WTC11 (cell line): ENCODE measurements at regions not wholly inside any gene's neighbourhood (a gene's known extent, or its start where the extent isn't known, plus 50 kb on each side); places are given as distances from the start of the nearest gene placed in this dataset.

Experiments
- ATAC-seq: fragments of 200-7000 bp; cut with Tn5 transposase; 2 replicates; pipeline ENCODE4 v1.10.0; 2021; ENCODE audit warnings: mild to moderate bottlenecking, moderate library complexity
- CTCF ChIA-PET: fragments of 300-600 bp; sonication (Branson Sonifier 250); formaldehyde crosslinking; loops from one replicate; lab custom pipeline; 2021; ENCODE audit warnings: antibody characterized with exemption; lab: Charles Lee
- POLR2A ChIA-PET: fragments of 350-600 bp; sonication (Branson Sonifier 250); formaldehyde crosslinking; loops from one replicate; lab custom pipeline; 2021; ENCODE audit warnings: antibody characterized with exemption; lab: Charles Lee
- DNase-seq: peaks from one replicate; pipeline ENCODE4 v3.0.0; 2021; ENCODE audit warnings: low spot score
- H3K27ac Mint-ChIP-seq: 2 replicates; pipeline ENCODE4 v1.8.0; 2021; ENCODE audit warnings: mixed read lengths
- H3K27me3 Mint-ChIP-seq: 2 replicates; pipeline ENCODE4 v1.8.0; 2021; ENCODE audit warnings: low read depth, mild to moderate bottlenecking, moderate library complexity, mixed read lengths
- H3K36me3 Mint-ChIP-seq: 2 replicates; pipeline ENCODE4 v1.8.0; 2021; ENCODE audit warnings: mixed read lengths
- H3K4me1 Mint-ChIP-seq: 2 replicates; pipeline ENCODE4 v1.8.0; 2022; ENCODE audit warnings: mixed read lengths
- H3K4me3 Mint-ChIP-seq: 2 replicates; pipeline ENCODE4 v1.8.0; 2021; ENCODE audit warnings: mild to moderate bottlenecking, moderate library complexity, mixed read lengths
- H3K9me3 Mint-ChIP-seq: 2 replicates; pipeline ENCODE4 v1.8.0; 2021; ENCODE audit warnings: mixed read lengths
- AR ChIP-seq: fragments of 250-450 bp; sonication (Bioruptor Pico); IDR thresholded peaks from 2 replicates; pipeline ENCODE4 v1.9.0; 2021; ENCODE audit warnings: mild to moderate bottlenecking
- ATF6 ChIP-seq: sonication (generic); formaldehyde crosslinking; IDR thresholded peaks from 2 replicates; pipeline ENCODE4 v1.8.1; 2023; ENCODE audit warnings: mild to moderate bottlenecking, missing genetic modification reagents
- FOXJ3 ChIP-seq: sonication (generic); formaldehyde crosslinking; IDR thresholded peaks from 2 replicates; pipeline ENCODE4 v1.9.0; 2021; ENCODE audit warnings: missing genetic modification reagents, mild to moderate bottlenecking, borderline replicate concordance
- FOXK1 ChIP-seq: sonication (generic); formaldehyde crosslinking; IDR thresholded peaks from 2 replicates; pipeline ENCODE4 v1.8.0; 2022; ENCODE audit warnings: mild to moderate bottlenecking, moderate library complexity, missing genetic modification reagents
- FOXP1 ChIP-seq: sonication (generic); formaldehyde crosslinking; IDR thresholded peaks from 2 replicates; pipeline ENCODE4 v1.8.0; 2022; ENCODE audit warnings: missing genetic modification reagents, mild to moderate bottlenecking, moderate library complexity, borderline replicate concordance
- HMGXB4 ChIP-seq: sonication (generic); formaldehyde crosslinking; IDR thresholded peaks from 2 replicates; pipeline ENCODE4 v1.8.1; 2023; ENCODE audit warnings: mild to moderate bottlenecking, moderate library complexity, missing genetic modification reagents
- MYBL2 ChIP-seq: sonication (generic); formaldehyde crosslinking; IDR thresholded peaks from 2 replicates; pipeline ENCODE4 v1.8.1; 2023; ENCODE audit warnings: mild to moderate bottlenecking, moderate library complexity, missing genetic modification reagents
- NFATC4 ChIP-seq: fragments of 250-450 bp; sonication (Bioruptor Pico); IDR thresholded peaks from 2 replicates; pipeline ENCODE4 v1.9.0; 2021; ENCODE audit warnings: mild to moderate bottlenecking
- RELA ChIP-seq: sonication (generic); formaldehyde crosslinking; IDR thresholded peaks from 2 replicates; pipeline ENCODE4 v1.8.1; 2022; ENCODE audit warnings: missing genetic modification reagents, mild to moderate bottlenecking, borderline replicate concordance
- SMAD3 ChIP-seq: sonication (generic); formaldehyde crosslinking; IDR thresholded peaks from 2 replicates; pipeline ENCODE4 v1.8.0; 2022; ENCODE audit warnings: missing genetic modification reagents, mild to moderate bottlenecking, borderline replicate concordance
- SMAD4 ChIP-seq: sonication (generic); formaldehyde crosslinking; IDR thresholded peaks from 2 replicates; pipeline ENCODE4 v1.8.0; 2022; ENCODE audit warnings: mild to moderate bottlenecking, missing genetic modification reagents
- STAT6 ChIP-seq: sonication (generic); formaldehyde crosslinking; conservative IDR thresholded peaks from 2 replicates; pipeline ENCODE4 v1.8.1; 2023; ENCODE audit warnings: mild to moderate bottlenecking, low read depth, missing genetic modification reagents, moderate library complexity
- TP53 ChIP-seq: sonication (generic); formaldehyde crosslinking; IDR thresholded peaks from 2 replicates; pipeline ENCODE4 v1.8.1; 2023; ENCODE audit warnings: mild to moderate bottlenecking, missing genetic modification reagents
- ZNF121 ChIP-seq: sonication (generic); formaldehyde crosslinking; IDR thresholded peaks from 2 replicates; pipeline ENCODE4 v1.8.0; 2023; ENCODE audit warnings: missing genetic modification reagents
- ZNF219 ChIP-seq: sonication (generic); formaldehyde crosslinking; IDR thresholded peaks from 2 replicates; pipeline ENCODE4 v1.8.0; 2023; ENCODE audit warnings: missing genetic modification reagents, mild to moderate bottlenecking, borderline replicate concordance
- ZNF317 ChIP-seq: sonication (generic); formaldehyde crosslinking; IDR thresholded peaks from 2 replicates; pipeline ENCODE4 v1.8.1; 2023; ENCODE audit warnings: low read depth, mild to moderate bottlenecking, moderate library complexity, missing genetic modification reagents, borderline replicate concordance
- ZNF396 ChIP-seq: fragments of 250-450 bp; sonication (Bioruptor Pico); IDR thresholded peaks from 2 replicates; pipeline ENCODE4 v1.8.0; 2021; ENCODE audit warnings: mild to moderate bottlenecking, moderate library complexity, borderline replicate concordance
- TF ChIP-seq, protein P1 (sequence below): sonication (generic); formaldehyde crosslinking; IDR thresholded peaks from 2 replicates; pipeline ENCODE4 v1.8.0; 2022; ENCODE audit warnings: mild to moderate bottlenecking, missing genetic modification reagents
- TF ChIP-seq, protein P2 (sequence below): sonication (generic); formaldehyde crosslinking; IDR thresholded peaks from 2 replicates; pipeline ENCODE4 v1.8.0; 2023; ENCODE audit warnings: missing genetic modification reagents
- TF ChIP-seq, protein P3 (sequence below): fragments of 200-600 bp; IDR thresholded peaks from 2 replicates; pipeline ENCODE4 v1.8.0; 2022; ENCODE audit warnings: antibody characterized with exemption
- TF ChIP-seq, protein P4 (sequence below): fragments of 250-450 bp; sonication (Bioruptor Pico); IDR thresholded peaks from 2 replicates; pipeline ENCODE4 v1.9.0; 2021; ENCODE audit warnings: moderate library complexity, mild to moderate bottlenecking, inconsistent platforms, borderline replicate concordance

GRCh38 chr11:43119275-43119970 lies 192.4 kb upstream of the API5 start:
- Mint-ChIP-seq H3K9me3 (no peaks in the 10 kb centered on the region), H3K4me3 (no peak overlapping the region), H3K4me1 (0 out of 2 replicates have a peak, but pooled peaks cover 2% of the 10 kb centered on the region), H3K27me3 (no peaks in the 10 kb centered on the region), H3K27ac (no peak overlapping the region), H3K36me3 (no peaks in the 10 kb centered on the region)
- POLR2A ChIA-PET: no interaction called here
- CTCF ChIA-PET: interaction anchor here (1.0 to 2.4 kb wide), 5 partner anchors 9 to 163 kb away, joined by 4 to 11 read pairs (median 5); no protein-coding TSS in a partner anchor
- TF ChIP-seq ATF6 (CRISPR knock-in tag) (no peak), ZNF396 (CRISPR knock-in tag) (no peak), FOXP1 (CRISPR knock-in tag) (no peak), ZNF219 (CRISPR knock-in tag) (no peak), ZNF317 (CRISPR knock-in tag) (no peak), FOXJ3 (CRISPR knock-in tag) (no peak), SMAD3 (CRISPR knock-in tag) (no peak), FOXK1 (CRISPR knock-in tag) (no peak), RELA (CRISPR knock-in tag) (no peak), ZNF121 (CRISPR knock-in tag) (no peak), TP53 (CRISPR knock-in tag) (no peak), SMAD4 (CRISPR knock-in tag) (no peak)
- TF ChIP-seq, protein P1, sequence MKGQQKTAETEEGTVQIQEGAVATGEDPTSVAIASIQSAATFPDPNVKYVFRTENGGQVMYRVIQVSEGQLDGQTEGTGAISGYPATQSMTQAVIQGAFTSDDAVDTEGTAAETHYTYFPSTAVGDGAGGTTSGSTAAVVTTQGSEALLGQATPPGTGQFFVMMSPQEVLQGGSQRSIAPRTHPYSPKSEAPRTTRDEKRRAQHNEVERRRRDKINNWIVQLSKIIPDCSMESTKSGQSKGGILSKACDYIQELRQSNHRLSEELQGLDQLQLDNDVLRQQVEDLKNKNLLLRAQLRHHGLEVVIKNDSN (CRISPR knock-in tag): no peak
- TF ChIP-seq, protein P2, sequence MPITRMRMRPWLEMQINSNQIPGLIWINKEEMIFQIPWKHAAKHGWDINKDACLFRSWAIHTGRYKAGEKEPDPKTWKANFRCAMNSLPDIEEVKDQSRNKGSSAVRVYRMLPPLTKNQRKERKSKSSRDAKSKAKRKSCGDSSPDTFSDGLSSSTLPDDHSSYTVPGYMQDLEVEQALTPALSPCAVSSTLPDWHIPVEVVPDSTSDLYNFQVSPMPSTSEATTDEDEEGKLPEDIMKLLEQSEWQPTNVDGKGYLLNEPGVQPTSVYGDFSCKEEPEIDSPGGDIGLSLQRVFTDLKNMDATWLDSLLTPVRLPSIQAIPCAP (CRISPR knock-in tag): no peak
- TF ChIP-seq, protein P3, sequence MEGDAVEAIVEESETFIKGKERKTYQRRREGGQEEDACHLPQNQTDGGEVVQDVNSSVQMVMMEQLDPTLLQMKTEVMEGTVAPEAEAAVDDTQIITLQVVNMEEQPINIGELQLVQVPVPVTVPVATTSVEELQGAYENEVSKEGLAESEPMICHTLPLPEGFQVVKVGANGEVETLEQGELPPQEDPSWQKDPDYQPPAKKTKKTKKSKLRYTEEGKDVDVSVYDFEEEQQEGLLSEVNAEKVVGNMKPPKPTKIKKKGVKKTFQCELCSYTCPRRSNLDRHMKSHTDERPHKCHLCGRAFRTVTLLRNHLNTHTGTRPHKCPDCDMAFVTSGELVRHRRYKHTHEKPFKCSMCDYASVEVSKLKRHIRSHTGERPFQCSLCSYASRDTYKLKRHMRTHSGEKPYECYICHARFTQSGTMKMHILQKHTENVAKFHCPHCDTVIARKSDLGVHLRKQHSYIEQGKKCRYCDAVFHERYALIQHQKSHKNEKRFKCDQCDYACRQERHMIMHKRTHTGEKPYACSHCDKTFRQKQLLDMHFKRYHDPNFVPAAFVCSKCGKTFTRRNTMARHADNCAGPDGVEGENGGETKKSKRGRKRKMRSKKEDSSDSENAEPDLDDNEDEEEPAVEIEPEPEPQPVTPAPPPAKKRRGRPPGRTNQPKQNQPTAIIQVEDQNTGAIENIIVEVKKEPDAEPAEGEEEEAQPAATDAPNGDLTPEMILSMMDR: no peak
- TF ChIP-seq, protein P4, sequence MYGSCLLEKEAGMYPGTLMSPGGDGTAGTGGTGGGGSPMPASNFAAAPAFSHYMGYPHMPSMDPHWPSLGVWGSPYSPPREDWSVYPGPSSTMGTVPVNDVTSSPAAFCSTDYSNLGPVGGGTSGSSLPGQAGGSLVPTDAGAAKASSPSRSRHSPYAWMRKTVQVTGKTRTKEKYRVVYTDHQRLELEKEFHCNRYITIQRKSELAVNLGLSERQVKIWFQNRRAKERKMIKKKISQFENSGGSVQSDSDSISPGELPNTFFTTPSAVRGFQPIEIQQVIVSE: no peak
- no peak for ATAC-seq
- no peak for DNase-seq

DNA sequence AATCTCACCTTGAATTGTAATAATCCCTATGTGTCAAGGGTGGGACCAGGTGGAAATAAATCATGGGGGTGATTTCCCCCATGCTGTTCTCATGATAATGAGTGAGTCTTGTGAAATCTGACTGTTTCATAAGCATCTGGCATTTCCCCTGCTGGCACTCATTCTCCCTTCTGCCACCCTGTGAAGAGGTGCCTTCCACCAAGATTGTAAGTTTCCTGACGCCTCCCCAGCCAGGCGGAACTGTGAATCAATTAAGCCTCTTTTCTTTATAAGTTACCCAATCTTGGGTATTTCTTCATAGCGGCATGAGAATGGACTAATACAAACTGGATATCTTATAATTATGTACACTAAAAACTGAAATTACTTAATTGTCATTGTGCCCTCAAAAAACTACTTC lies 189.2 kb upstream of the API5 start:
- CTCF ChIA-PET: no interaction called here
- Mint-ChIP-seq H3K27ac (no peak overlapping the region), H3K36me3 (no peaks in the 10 kb centered on the region), H3K4me1 (0 out of 2 replicates have a peak, but pooled peaks cover 2% of the 10 kb centered on the region), H3K27me3 (no peaks in the 10 kb centered on the region), H3K4me3 (no peak overlapping the region), H3K9me3 (peaks cover 5% of the 10 kb centered on the region; the same call in 1 of the 2 replicates)
- ATAC-seq (no peak), DNase-seq (no peak)
- POLR2A ChIA-PET: no interaction called here
- no peak for TF ChIP-seq HMGXB4 (CRISPR knock-in tag)
- TF ChIP-seq SMAD4 (CRISPR knock-in tag): no peak
- TF ChIP-seq AR (CRISPR knock-in tag): no peak
- TF ChIP-seq NFATC4 (CRISPR knock-in tag): no peak
- TF ChIP-seq MYBL2 (CRISPR knock-in tag): no peak
- TF ChIP-seq STAT6: no peak
